Stimulated activated CD4-positive, alpha-beta T cell treated with anti-CD3 and anti-CD28 coated beads, Interleukin-2, amount 100 ng/mL, for 24 hours (primary cell): ENCODE measurements at regions not wholly inside any gene's neighbourhood (a gene's known extent, or its start where the extent isn't known, plus 50 kb on each side); places are given as distances from the start of the nearest gene placed in this dataset.
A peak's percentile ranks its signal among the peaks of the same experiment; 100 is the strongest.
"Not testable (repeated sequence)": the region's sequence is repeated elsewhere in the genome, so short reads cannot be mapped to it uniquely, and the experiment has no call there.

Experiments used
- DNase-seq, 2 donors: peaks; one replicate each; pipeline ENCODE4 v3.0.0-alpha.2; 2020

DNA sequence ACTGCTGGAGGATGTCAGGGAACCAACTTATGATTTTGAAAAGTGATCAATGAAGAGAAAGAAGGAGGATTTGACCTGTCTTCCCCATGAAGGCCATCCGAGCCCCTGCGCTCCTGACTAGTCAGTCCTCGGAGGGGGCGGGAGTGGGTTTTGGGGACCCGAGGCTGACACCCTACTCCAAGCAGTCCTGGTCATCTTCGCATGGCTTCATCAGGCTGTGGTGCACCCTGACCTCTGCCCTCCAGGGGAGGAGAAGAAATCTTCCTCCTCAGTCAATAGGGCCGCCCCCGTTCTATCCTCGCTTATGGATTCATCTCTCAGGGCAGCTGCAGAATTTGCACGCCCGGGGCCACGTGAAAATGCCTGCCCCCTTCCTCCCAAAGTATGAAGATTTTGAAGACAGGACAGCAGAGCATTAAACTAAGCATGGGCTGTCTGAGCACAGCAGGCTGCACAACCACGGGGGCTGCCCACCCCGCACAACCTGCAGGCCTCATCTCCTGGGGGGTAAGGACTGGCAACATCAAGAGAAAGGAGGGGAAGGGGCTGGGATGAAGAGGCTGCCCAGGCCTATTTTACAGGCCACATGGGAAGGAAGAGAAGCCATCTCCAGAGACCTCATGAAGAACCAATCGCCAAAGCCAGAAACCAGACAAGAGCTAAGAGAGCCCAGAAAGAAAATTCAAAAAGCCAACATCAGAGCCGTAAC is 138.1 kb upstream of the PHACTR3 start:
- no peak for DNase-seq

DNA sequence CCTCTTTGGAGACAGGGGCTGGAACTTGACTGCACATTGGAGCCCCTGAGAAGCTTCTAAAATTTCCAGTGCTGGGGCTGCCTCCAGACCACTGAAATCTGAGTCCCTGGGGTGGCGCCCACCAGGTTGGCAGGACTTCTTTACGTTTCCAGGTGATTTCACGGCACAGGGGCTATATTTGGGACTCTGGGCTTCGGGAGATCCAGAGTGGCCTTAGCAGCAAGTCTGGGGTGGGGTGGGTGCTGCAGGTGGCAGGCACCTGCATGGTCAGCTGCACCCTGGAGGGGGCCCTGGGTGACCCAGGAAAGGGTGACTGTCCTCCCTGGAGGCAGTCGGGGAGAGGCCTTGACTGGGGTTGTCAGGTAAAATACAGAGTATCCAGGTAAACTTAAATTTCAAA is 135.5 kb upstream of the PHACTR3 start:
- DNase-seq: no peak

DNA sequence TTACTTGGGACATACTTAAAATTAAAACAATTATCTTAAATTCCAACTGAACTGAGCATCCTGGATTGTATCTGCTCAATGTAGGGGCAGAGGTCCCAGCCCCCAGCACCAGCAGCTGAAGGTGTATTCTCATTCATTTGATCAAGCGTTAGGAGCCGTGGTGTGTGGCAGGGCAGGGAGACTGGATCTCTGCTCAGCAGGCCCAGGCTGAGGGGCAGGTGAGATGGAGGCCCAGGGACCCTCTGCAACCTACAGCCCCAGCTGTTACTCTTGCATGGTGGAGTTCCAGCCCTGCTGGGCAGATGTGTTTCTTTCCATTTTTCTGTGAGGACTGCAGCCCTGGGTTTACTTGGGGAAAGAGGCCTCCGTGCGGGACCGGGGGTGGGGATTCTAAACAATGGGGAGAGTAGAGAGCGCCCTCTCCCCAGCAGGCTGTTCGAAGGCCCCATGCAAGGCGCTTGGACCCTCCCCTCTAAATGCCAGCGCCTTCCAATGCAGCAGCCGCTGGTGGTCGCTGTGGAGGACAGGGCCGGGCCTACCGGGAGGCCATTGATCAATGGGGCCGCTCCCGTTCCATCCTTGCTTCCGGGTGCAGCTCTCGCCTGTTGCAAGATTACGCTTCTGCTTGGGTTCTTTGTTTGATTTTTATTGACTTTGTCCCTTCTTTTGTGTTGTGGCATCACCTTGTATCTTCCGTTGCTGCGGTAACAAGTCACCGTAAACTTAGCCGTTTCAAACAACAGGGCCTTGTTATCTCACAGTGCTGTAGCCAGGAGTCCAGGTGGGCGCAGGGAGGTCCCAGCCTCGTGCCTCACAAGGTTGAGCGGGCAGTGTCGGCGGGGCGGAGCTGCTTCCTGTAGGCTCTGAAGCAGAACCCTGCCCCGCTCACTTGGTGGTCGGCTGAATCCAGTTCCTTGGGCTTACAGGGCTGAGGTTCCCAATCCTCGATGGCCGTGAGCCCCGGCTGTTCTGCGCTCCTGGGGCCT is 134.8 kb upstream of the PHACTR3 start:
- DNase-seq: no peak

DNA sequence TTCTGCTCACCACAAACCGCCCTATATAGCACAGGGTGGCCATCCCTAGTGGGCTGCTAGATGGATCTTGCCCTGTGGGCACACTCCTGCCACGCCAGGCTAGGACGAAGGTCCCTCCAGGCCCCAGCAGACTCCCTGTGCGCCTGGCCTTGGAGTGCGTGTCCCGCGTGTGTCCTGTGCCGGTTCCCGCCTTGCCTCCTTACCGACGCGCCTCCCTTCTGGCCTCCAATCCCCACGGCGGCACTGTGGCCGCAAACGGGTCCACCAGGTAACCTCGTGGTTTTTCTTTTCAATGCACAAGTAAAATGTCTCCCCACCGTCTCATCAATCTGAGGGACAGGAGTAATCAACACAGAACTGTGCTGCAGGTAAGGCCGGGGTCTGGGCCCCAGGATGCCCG is 133.8 kb upstream of the PHACTR3 start:
- no peak for DNase-seq

DNA sequence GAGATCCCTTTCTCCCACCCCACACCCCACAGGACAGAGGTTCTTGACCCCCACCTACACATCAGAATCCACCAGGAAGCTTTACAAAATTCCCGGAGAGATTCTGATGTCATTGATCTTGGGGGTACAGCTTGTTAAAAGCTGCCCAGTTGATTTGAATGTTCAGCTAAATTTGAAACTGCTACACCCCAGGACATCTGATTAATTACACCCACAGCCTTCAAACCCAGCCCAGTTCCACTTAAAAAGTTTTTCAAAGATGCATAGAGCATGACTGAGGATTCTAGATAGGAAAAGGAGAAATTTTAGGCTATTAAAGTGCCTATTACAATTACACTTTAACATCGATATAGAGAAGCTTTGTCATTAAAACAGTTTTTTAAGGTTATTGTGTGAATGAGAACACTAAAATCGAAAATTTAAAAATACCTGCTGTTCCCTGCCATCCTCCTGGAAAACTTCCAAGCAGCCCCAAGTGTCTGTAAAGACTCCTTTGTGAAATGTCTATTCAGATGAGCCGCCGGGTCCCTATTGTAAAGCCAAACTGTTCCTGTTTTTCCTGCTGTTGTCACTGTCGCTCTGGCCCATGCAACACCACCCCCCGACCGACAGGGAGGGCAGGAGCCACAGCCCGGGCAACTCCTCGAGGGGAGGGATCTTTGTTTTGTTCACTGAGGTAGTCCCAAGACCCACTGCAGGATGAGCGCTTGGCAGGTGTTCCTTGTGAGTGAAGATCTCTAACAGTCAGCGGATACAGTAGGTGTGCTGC is 132.5 kb upstream of the PHACTR3 start:
- DNase-seq: no peak

DNA sequence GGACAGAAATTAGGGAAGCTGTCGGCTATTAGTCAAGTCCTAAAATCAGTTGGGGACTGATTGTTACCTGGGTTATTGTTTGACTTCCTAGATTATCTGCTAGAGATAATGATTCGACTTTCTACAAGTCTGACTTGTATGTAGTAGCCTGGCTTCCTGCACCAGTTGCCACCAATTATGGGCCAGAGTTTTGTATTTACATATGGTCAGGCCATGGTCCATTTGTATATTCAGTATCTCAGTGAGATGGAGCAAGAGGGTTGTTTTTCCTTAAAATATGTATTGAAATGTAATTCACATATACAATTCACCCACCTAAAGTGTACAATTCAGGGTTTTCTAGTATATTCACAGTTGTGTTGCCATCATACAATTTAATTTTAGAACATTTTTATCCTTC is 130.6 kb upstream of the PHACTR3 start:
- no peak for DNase-seq

DNA sequence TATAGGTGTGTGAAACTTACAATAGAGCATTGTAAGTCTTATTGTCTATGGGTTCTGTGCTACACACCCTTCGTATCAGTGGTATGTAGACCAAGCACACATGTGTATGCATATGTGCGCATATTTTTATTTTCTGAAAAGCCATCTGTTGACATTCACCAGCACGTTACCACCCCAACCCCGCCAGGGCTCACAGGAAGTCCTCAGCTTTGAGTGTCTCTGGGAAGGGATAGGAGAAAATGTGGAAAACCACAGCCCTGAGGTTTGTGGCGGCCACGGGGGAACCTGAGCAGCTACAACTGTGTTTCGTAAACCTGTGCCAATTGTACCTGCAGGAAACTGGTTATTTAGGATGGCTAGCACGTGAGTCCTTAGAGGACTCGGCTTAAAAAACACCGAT is 123.3 kb upstream of the PHACTR3 start:
- no peak for DNase-seq

DNA sequence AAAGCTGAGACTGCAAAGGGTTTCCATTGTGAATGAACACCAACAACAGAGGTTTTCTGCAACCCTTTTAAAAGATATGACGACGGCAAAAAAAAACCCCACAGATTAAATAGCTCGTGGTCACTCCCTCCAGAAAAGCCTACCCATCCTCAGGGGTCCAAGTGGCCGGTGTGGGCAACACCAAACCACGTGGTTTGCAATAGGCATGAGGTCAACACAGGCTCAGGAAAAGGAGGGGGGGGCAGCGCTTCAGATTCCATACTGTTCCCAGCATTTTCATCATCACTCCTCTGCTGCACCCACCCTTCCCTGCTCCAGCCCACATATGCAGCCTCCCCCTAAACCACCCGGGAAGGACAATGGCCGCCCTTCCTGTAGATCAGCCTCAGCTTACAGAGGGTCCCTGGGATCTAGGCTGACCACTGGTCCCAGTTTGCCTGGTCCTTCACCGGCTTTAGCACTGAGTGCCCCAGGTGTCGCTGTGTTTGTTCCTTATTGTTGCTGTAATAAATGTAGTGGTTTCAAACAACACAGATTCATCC is 122.8 kb upstream of the PHACTR3 start:
- DNase-seq: no peak

DNA sequence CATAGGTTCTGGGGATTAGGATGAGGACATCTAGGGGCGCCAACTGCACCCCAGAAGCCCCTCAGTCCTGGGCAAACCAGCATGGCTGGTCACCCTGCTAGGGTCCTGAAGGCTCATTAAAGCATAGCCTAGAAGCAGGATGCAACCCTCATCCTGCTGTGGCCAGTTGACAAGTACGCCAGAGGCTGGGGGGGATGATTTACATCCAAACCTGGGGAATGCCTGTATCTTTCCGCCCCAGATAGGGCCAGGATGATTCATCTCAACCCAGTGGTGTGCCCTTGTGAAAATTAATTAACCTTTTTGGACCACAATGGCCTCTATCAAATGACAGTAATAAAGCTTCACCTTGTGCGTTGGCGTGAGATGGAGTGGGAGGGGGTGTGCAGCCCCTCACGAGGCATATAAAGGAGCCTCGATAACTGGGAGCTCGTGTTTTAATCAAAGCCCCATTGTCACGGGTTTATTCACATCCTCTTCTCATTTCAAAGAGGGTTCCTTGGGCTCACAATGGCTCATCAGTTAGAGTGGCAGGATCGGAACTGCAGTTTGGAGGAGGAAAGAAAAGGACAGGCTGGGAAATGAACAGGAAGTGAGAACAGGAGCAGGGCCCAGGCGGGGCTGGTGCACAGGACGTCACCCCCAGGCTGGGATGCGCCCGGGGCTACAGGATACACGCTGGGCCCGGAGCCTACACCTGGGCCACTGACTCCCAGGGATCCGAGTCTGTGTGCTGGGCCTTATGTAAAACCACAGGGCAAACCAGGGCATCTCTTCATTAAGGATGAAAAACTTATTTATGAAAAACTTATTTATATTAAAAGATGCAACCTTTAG is 121.8 kb upstream of the PHACTR3 start:
- no peak for DNase-seq

DNA sequence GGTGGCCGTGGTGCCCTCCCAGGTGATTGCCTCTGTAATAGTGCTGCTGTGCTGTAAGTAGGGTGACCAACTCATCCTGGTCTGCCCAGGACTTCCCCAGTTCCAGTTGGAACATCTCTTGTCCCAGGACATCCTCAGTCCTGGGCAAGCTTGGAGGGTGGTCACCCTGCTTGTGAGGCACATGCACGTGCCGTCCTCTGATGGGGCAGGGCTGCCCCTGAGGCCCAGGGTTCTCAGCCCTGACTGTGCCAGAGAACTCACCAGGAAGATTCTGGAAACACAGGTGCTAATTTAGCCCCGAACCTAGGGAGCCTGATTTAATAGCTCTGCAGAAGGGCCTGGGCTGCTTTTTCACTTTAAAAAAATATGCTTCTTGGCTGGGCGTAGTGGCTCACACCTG is 120.9 kb upstream of the PHACTR3 start:
- DNase-seq: no peak

DNA sequence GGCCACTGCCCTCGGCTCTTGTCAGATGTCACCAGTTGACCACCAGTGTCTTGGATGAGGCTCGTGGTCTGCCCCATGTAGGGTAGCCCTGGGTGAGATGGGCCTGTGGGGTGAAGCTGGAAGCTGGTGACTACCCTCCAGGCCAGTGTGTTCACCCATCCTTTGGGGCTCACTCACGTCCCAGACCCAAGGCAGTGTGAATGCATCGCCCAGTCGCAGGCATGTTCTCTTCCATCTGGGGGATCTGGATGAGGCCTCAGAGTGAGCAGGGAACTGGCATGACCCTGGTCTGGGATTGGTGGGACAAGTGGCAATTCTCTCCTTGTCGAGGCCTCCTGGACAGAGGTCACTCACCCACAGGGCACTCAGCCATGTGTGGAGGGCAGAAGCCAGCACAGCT is 120.1 kb upstream of the PHACTR3 start:
- no peak for DNase-seq

DNA sequence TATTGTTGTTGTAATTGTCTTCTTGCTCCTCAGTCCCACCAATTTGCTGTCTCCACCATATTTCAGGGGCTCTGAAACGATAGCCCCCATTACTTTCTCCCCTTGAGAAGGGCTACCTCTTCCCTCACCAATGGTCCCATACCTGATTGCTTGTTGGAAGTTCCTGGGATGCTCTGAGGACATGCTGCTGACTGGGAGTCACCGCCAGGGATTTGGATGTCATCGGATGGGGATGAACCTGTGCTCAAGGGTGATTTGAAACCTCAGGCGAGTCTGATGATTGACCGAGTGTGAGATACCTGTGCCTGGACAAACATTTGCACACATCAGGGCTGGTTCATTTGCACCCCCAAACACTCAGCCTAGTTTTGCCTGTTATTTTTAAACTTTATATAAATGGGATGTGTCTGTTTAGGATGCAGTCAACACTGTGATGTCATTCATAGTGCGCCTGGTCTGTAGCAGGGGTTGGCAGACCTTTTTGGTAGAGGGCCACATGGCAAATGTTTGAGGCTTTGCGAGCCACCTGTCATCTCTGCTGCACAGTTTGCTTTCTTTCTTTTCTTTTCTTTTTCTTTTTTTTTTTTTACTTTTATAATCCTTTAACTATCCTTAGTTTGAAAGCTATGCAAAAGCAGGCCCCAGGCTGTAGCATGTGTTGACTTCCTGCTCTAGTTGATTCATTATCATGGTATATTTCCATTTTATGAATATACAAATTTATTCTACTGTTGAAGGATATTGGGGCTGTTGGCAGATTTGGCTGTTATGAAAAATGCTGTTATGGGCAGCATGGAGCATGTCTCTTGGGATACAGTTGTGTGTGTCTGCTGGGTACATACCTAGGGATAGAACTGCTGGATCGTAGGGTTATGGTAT is 118.5 kb upstream of the PHACTR3 start:
- DNase-seq: no peak

DNA sequence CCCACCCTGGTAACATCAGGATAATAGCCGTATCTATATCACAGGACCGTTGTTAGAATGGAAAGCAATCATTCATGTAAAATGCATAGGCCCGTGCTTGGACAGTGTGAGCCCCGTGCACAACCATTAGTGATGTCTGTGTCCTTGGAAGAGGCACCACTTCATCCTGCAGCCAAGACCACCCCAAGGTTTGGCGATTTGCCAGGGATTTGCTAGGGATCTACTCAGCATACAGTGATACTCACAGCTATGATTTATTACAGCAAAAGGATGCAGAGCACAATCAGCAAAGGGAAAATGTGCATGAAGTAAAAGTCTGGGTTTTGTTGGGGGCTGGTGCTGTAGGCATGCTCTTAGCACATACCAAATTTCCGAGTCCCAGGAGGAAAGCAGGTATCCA is 115.9 kb upstream of the PHACTR3 start:
- not testable (repeated sequence) for DNase-seq

DNA sequence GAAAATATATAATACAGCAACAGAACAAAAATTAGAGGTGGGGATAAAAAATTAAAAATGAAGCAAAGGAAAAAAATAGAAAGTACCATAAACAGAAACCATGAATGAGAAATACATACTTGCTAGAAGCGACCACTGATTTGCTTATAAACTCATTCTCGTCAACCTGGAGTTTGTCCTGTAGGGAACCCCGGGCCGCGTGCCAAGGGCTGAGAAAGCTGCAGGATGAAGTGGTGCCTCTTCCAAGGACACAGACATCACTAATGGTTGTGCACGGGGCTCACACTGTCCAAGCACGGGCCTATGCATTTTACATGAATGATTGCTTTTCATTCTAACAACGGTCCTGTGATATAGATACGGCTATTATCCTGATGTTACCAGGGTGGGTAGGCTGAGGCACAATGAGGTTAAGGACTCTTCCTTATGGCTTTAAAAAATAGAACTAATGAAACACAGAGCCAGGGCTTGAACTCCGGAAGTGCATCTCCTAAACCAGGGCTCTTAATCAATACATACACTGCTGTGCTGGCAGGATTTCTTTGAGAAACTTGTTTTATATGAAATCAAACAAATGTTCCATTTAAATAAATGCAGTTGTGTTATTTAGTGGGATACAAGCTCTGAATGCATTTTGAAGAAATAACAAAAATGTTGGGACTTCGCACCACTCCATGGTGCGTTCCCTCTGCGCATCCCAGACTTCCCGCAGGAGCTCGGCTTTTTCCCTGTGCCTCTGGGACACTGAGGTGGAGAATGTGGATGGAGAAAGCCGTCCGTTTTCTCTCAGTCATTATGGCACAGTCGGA is 113.9 kb upstream of the PHACTR3 start:
- DNase-seq: not testable (repeated sequence)

DNA sequence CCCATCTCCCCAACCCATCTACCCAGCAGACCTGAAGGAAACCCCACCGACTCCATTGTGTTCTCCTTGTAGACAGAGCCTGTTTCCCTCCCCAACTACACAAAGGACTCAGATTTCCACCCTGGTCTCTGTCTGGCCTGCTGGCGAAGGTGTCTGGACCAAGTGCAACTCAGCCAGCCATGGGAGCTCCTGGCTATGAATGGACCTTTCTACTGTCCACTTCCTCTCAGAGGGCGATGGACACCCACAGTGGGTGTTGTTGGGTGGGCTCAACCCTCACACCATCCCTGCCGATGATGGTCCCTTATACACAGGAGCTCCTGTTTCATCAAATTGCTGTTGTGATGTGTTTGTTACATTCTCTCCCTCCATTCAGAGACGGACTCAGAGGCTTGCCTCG is 112.5 kb upstream of the PHACTR3 start:
- no peak for DNase-seq

DNA sequence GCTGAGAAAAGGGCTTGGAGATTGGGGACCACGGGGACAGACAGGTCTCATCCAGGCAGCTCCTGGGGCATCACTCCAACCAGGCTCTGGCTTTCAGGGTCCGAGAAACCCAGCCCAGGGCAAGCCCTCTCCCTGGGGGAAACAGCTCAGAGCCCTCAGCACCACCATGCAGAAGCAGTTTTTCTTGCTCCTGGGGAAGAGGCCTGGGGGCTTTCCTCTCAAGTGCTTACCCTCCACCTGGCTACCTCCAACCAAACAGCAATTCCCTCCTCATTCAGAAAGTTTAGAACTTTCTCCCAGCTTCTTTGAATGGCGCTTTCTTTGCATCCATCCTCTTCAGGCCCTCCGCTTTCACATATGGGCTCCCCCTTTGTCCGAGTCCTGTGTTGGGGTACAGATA is 110.4 kb upstream of the PHACTR3 start:
- DNase-seq: no peak

DNA sequence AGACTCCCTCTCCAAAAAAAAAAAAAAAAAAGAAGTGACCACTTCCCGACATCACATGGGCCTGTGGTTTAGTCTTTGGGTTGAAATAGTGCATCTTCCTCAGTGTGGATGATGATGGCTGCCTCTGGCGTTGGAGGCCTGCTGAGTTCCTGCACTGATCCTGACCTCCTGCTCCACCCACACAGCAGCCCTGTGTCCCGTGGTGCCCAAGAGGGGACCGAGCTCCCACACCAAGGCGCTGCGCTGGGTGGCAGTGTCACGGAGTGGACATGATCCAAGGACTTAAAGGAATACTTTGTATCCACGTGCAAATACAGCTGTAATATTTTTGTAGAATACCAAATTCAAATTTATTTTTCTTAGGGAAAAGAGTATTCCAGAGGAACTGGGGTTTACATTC is 109.2 kb upstream of the PHACTR3 start:
- no peak for DNase-seq

DNA sequence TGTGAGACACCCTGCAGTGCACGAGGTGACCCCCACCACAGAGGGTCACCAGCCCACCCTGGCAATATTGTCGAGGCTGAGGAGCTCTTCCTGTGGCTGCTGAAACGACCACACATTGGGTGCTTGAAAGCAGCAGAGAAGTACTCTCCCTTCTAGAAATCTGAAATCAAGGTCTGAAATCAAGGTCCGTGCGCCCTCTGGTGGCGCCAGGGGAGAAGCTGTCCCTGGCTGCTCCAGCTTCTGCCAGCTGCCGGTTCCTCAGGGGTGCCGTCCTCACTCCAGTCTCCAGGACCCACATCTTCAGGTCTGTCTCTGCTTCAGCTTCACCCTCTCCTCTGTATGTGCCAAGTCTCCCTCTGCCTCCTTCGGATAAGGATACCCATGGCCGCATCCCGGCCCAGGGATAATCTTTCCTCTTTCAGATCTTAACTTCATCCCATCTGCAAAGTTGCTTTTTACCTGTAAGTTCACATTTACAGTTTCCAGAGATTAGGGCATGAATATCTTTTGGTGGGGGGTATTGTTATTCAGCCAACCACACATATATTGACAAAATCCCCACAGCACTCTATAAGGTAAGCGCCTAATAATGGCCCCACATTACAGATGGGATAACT is 108.3 kb upstream of the PHACTR3 start:
- DNase-seq: peak; percentile 75 to 77

DNA sequence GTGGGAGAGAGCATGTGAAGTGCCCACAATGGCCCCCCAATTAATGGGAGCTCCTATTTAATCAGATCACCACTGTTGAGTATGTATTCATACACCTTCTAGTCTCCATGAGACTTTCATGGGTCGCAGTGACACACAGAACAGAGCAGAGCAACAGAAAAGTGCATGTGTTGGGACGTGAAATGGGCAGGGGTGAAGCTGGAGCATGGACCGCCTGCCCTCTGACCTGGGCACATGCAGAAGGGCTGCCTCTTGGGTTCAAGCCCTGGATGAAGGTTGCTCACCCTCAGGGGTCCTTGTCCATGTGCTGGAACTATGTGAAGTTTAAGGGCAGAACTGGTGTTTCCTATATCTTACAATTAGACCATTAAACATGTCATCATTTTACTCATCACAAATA is 106.0 kb upstream of the PHACTR3 start:
- no peak for DNase-seq

DNA sequence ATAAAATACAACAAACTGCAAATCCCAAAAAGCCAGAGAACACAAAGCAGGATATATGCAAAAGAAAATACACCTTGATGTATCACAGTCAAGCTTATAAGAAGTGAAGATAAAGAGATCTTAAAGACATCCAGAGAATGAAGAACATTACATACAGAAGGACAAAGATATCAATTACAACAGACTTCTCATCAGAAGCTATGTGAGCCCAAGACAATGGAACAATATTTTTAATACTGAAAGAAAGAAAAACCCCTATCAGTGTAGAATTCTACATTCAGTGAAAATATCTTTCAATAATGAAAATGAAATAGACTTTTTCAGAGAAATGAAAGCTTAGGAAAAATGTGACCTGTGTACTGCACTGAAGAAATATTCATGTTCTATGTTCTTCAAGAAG is 104.5 kb upstream of the PHACTR3 start:
- DNase-seq: no peak
